NCI-H2081 (cell line): ENCODE measurements at regions not wholly inside any gene's neighbourhood (a gene's known extent, or its start where the extent isn't known, plus 50 kb on each side); places are given as distances from the start of the nearest gene placed in this dataset.
A peak's percentile ranks its signal among the peaks of the same experiment; 100 is the strongest.

Source experiments
- DNase-seq, 2 experiments: peaks; one replicate each; lab custom pipeline; 2025; lab: John Stamatoyannopoulos, UW

- no peak for DNase-seq
Measured at GRCh38 chr3:117518364-117518763, 808.8 kb downstream of the TUSC7 start.

GRCh38 chr3:117519776-117520175 is 810.2 kb downstream of the TUSC7 start:
- no peak for DNase-seq

GRCh38 chr3:117520582-117520981 is 811.0 kb downstream of the TUSC7 start:
- no peak for DNase-seq

GRCh38 chr3:117523418-117523817 is 813.8 kb downstream of the TUSC7 start:
- no peak for DNase-seq

- DNase-seq = no peak
Measured at GRCh38 chr3:117524890-117525289, 815.3 kb downstream of the TUSC7 start.

- DNase-seq = peak; percentile 20 to 58
Measured at GRCh38 chr3:117526470-117527079, 817.0 kb downstream of the TUSC7 start.

GRCh38 chr3:117527346-117527745 is 817.8 kb downstream of the TUSC7 start:
- no peak for DNase-seq

GRCh38 chr3:117528688-117529087 is 819.1 kb downstream of the TUSC7 start:
- no peak for DNase-seq

GRCh38 chr3:117531078-117531767 is 821.6 kb downstream of the TUSC7 start:
- DNase-seq = no peak

GRCh38 chr3:117532268-117532667 is 822.7 kb downstream of the TUSC7 start:
- no peak for DNase-seq

GRCh38 chr3:117534138-117534537 is 824.6 kb downstream of the TUSC7 start:
- no peak for DNase-seq

GRCh38 chr3:117536006-117536405 is 826.4 kb downstream of the TUSC7 start:
- no peak for DNase-seq

GRCh38 chr3:117537949-117538348 is 828.4 kb downstream of the TUSC7 start:
- no peak for DNase-seq

- DNase-seq = no peak
Measured at GRCh38 chr3:117539729-117540128, 830.1 kb downstream of the TUSC7 start.

GRCh38 chr3:117540597-117540996 is 831.0 kb downstream of the TUSC7 start:
- no peak for DNase-seq

GRCh38 chr3:117541721-117542120 is 832.1 kb downstream of the TUSC7 start:
- no peak for DNase-seq

- DNase-seq = no peak
Measured at GRCh38 chr3:117543521-117543920, 833.9 kb downstream of the TUSC7 start.

- DNase-seq = no peak
Measured at GRCh38 chr3:117545484-117545883, 835.9 kb downstream of the TUSC7 start.

GRCh38 chr3:117547956-117548550 is 838.5 kb downstream of the TUSC7 start:
- no peak for DNase-seq

- no peak for DNase-seq
Measured at GRCh38 chr3:117548600-117548999, 839.0 kb downstream of the TUSC7 start.

GRCh38 chr3:117549716-117550115 is 840.1 kb downstream of the TUSC7 start:
- no peak for DNase-seq

- DNase-seq = no peak
Measured at GRCh38 chr3:117550766-117551165, 841.2 kb downstream of the TUSC7 start.

GRCh38 chr3:117553461-117553860 is 843.9 kb downstream of the TUSC7 start:
- no peak for DNase-seq
